HCT116 (cell line): ENCODE measurements at regions not wholly inside any gene's neighbourhood (a gene's known extent, or its start where the extent isn't known, plus 50 kb on each side); places are given as distances from the start of the nearest gene placed in this dataset.

Experiments used
- ATAC-seq: fragments of 200-7000 bp; cut with Tn5 transposase; 2 replicates; pipeline ENCODE4 v1.9.1; 2020; ENCODE audit warnings: mild to moderate bottlenecking, moderate library complexity
- BruUV-seq: library from RNA; stranded (reverse); fragments of 400-500 nt; replicated peaks from 2 replicates; lab custom pipeline; 2021; lab: Mats Ljungman, UMichigan
- CTCF ChIA-PET: fragments of 300-600 bp; sonication (Branson Sonifier 250); formaldehyde crosslinking; loops from one replicate; lab custom pipeline; 2021; ENCODE audit warnings: antibody characterized with exemption; lab: Charles Lee
- POLR2A ChIA-PET: fragments of 300-600, 350-600 bp; sonication (Branson Sonifier 250); formaldehyde crosslinking; loops from one replicate; lab custom pipeline; 2021; ENCODE audit warnings: antibody characterized with exemption; lab: Charles Lee
- RAD21 ChIA-PET, 2 experiments: fragments of 300-600 bp; sonication (Branson Sonifier 250); formaldehyde crosslinking; loops; one replicate each; lab custom pipeline; 2023; ENCODE audit warnings: low total read pairs in 2 of 2; ENCODE audit not compliant: uncharacterized antibody in 2 of 2, unreplicated experiment in 2 of 2, low non-redundant PET in 1 of 2; lab: Charles Lee
- DNase-seq: peaks from one replicate; pipeline ENCODE4 v3.0.0-alpha.2; 2010; ENCODE audit warnings: low read depth, low spot score
- H2AFZ ChIP-seq: fragments of 200-600 bp; shearing (Covaris generic), sonication (generic); 2 replicates; pipeline ENCODE4 v1.6.1; 2017; ENCODE audit warnings: low read depth, mixed run types, mixed read lengths, antibody characterized with exemption, low read length; ENCODE audit not compliant: poor library complexity, severe bottlenecking
- H3K27ac ChIP-seq: 2 replicates; pipeline ENCODE4 v1.5.1; 2012; ENCODE audit warnings: low read depth, low read length
- H3K27me3 ChIP-seq: fragments of 200-600 bp; sonication (generic); 2 replicates; pipeline ENCODE4 v1.6.1; 2016; ENCODE audit warnings: mixed run types, low read length, mixed read lengths; ENCODE audit not compliant: insufficient read depth
- H3K36me3 ChIP-seq, 2 experiments: fragments of 200-500 bp in 1 of 2; fragments of 200-600 bp in 1 of 2; sonication (Bioruptor generic) in 1 of 2; sonication (generic) in 1 of 2; 2 replicates each; pipeline versions ENCODE4 v1.5.1 to v1.6.1; 2014 to 2016; ENCODE audit warnings: low read length in 2 of 2, inconsistent platforms in 1 of 2, mixed read lengths in 1 of 2, mixed run types in 1 of 2; ENCODE audit not compliant: insufficient read depth in 2 of 2, control insufficient read depth in 1 of 2
- H3K4me1 ChIP-seq, 2 experiments: fragments of 200-600 bp in 1 of 2; sonication (generic) in 1 of 2; 2 replicates each; pipeline versions ENCODE4 v1.5.1 to v1.6.1; 2012 to 2017; ENCODE audit warnings: low read length in 2 of 2, inconsistent platforms in 1 of 2, mild to moderate bottlenecking in 1 of 2, mixed read lengths in 1 of 2, mixed run types in 1 of 2, moderate library complexity in 1 of 2; ENCODE audit not compliant: insufficient read depth in 2 of 2, control insufficient read depth in 1 of 2
- H3K4me2 ChIP-seq: fragments of 200-600 bp; sonication (generic); 2 replicates; pipeline ENCODE4 v1.6.1; 2017; ENCODE audit warnings: mixed run types, low read length, mixed read lengths
- H3K4me3 ChIP-seq, 2 experiments: fragments of 200-600 bp in 1 of 2; sonication (generic) in 1 of 2; replicated peaks in 1 of 2; 2 replicates each; pipeline ENCODE4 v1.5.1; 2011 to 2016; ENCODE audit warnings: low read length in 2 of 2, control low read depth in 1 of 2, low read depth in 1 of 2, mild to moderate bottlenecking in 1 of 2, mixed read lengths in 1 of 2, mixed run types in 1 of 2
- H3K79me2 ChIP-seq: fragments of 200-600 bp; sonication (generic); 2 replicates; pipeline ENCODE4 v1.6.1; 2017; ENCODE audit warnings: mild to moderate bottlenecking, mixed run types, low read length, moderate library complexity, mixed read lengths; ENCODE audit not compliant: insufficient read depth
- H3K9ac ChIP-seq: fragments of 200-600 bp; sonication (generic); 2 replicates; pipeline ENCODE4 v1.6.1; 2016; ENCODE audit warnings: low read length, mixed read lengths
- H3K9me2 ChIP-seq: fragments of 200-600 bp; sonication (generic), shearing (Covaris generic); 2 replicates; pipeline ENCODE4 v1.6.1; 2017; ENCODE audit warnings: mixed run types, mild to moderate bottlenecking, moderate library complexity; ENCODE audit not compliant: insufficient read depth
- H3K9me3 ChIP-seq, 2 experiments: fragments of 200-500 bp in 1 of 2; fragments of 200-600 bp in 1 of 2; sonication (Bioruptor generic) in 1 of 2; sonication (generic) in 1 of 2; 2 replicates each; pipeline ENCODE4 v1.6.1; 2014 to 2017; ENCODE audit warnings: low read length in 2 of 2, mixed read lengths in 2 of 2, inconsistent platforms in 1 of 2, low read depth in 1 of 2, mild to moderate bottlenecking in 1 of 2, mixed run types in 1 of 2, moderate library complexity in 1 of 2; ENCODE audit not compliant: control insufficient read depth in 1 of 2, insufficient read depth in 1 of 2
- H4K20me1 ChIP-seq: fragments of 200-600 bp; sonication (generic), shearing (Covaris generic); 2 replicates; pipeline ENCODE4 v1.6.1; 2017; ENCODE audit warnings: mixed run types, mild to moderate bottlenecking, moderate library complexity; ENCODE audit not compliant: insufficient read depth
- CBX3 ChIP-seq: IDR thresholded peaks from 2 replicates; pipeline ENCODE4 v1.6.1; 2012; ENCODE audit warnings: low read depth
- CTCF ChIP-seq, 3 experiments: fragments of 200-600 bp in 1 of 3; sonication (generic) in 1 of 3; IDR thresholded peaks in 2 of 3; conservative IDR thresholded peaks in 1 of 3; 2 replicates each; pipeline ENCODE4 v1.5.1; 2012 to 2017; ENCODE audit warnings: low read depth in 2 of 3, low read length in 2 of 3, antibody characterized with exemption in 1 of 3, borderline replicate concordance in 1 of 3, control low read depth in 1 of 3, mild to moderate bottlenecking in 1 of 3, mixed read lengths in 1 of 3, mixed run types in 1 of 3, moderate library complexity in 1 of 3; ENCODE audit not compliant: insufficient read depth in 1 of 3
- ELF1 ChIP-seq: IDR thresholded peaks from 2 replicates; pipeline ENCODE4 v1.6.1; 2012; ENCODE audit warnings: low read depth, borderline replicate concordance
- FOSL1 ChIP-seq: IDR thresholded peaks from 2 replicates; pipeline ENCODE4 v1.6.1; 2012; ENCODE audit warnings: low read depth
- MAX ChIP-seq: IDR thresholded peaks from 2 replicates; pipeline ENCODE4 v1.6.1; 2012
- POLR2A ChIP-seq: IDR thresholded peaks from 2 replicates; pipeline ENCODE4 v1.7.0; 2011; ENCODE audit warnings: borderline replicate concordance; ENCODE audit not compliant: insufficient read depth, insufficient read length; ENCODE audit errors: extremely low read depth
- POLR2AphosphoS5 ChIP-seq: IDR thresholded peaks from 2 replicates; pipeline ENCODE4 v1.6.1; 2011; ENCODE audit warnings: mild to moderate bottlenecking, low read depth, low read length, moderate library complexity
- SRF ChIP-seq: IDR thresholded peaks from 2 replicates; pipeline ENCODE4 v1.6.1; 2012; ENCODE audit warnings: low read depth
- ZFX ChIP-seq: fragments of 450-650 bp; IDR thresholded peaks from 2 replicates; pipeline ENCODE4 v1.6.1; 2017
- intact Hi-C: fragments of 100-400 bp; cut with micrococcal nuclease; formaldehyde crosslinking; loops from 2 replicates; pipeline ENCODE4 v1.10.0; 2022

GRCh38 chr3:126267976-126268615 lies 87.7 kb upstream of the ALDH1L1 start:
- H3K4me2 ChIP-seq, result peak overlapping the region; percentile 95
- BruUV-seq, result no TSS peak
- H3K4me3 ChIP-seq, result peak overlapping the region; percentile 44 to 63; a peak in 3 of 4 replicates
- CTCF ChIA-PET, result no interaction called here
- H3K27me3 ChIP-seq, result no peaks in the 10 kb centered on the region
- H3K27ac ChIP-seq, result no peak overlapping the region
- no peaks in the 10 kb centered on the region for H3K9me3 ChIP-seq
- ATAC-seq (no peak), DNase-seq (no peak)
- peaks cover 7 to 33% of the 10 kb centered on the region in 2 experiments for H3K4me1 ChIP-seq
- intact Hi-C loops, result loop anchor here (2.0 kb wide), 1 partner anchor 89 kb away; the partner anchor contains the start of gene KLF15
- H3K36me3 ChIP-seq, result no peaks in the 10 kb centered on the region
- POLR2A ChIA-PET, result interaction anchor here (1.1 kb wide), 1 partner anchor 13 kb away, joined by 3 read pairs; no protein-coding TSS in a partner anchor
- no peaks in the 10 kb centered on the region for H4K20me1 ChIP-seq
- no peaks in the 10 kb centered on the region for H3K9me2 ChIP-seq
- RAD21 ChIA-PET, result no interaction called here
- H3K79me2 ChIP-seq, result no peaks in the 10 kb centered on the region
- no peak for TF ChIP-seq ELF1
- peak overlapping the region; percentile 81 for H2AFZ ChIP-seq
- peak overlapping the region; percentile 71; the same call in 1 of the 2 replicates for H3K9ac ChIP-seq

- H3K4me2 ChIP-seq, result peak overlapping the region; percentile 95
- H3K4me1 ChIP-seq, result peaks cover 7 to 33% of the 10 kb centered on the region in 2 experiments
- H2AFZ ChIP-seq, result peak overlapping the region; percentile 81
- ATAC-seq (peak; percentile 87), DNase-seq (peak; percentile 35)
- no TSS peak for BruUV-seq
- no peaks in the 10 kb centered on the region for H4K20me1 ChIP-seq
- POLR2A ChIA-PET, result interaction anchor here (0.8 to 1.1 kb wide), 2 partner anchors 14 to 208 kb away, joined by 3 read pairs; partner anchors contain the start of gene ZXDC
- H3K4me3 ChIP-seq, result peak overlapping the region; percentile 44 to 63
- no peaks in the 10 kb centered on the region for H3K36me3 ChIP-seq
- no peak for TF ChIP-seq FOSL1
- TF ChIP-seq CBX3, result 0 out of 2 replicates have a peak, but pooled peaks have one; percentile 33
- no peak for TF ChIP-seq POLR2AphosphoS5
- no peak for TF ChIP-seq SRF
- TF ChIP-seq MAX, result peak; percentile 58
- TF ChIP-seq POLR2A, result peak; percentile 19
- TF ChIP-seq ZFX, result 0 out of 2 replicates have a peak, but pooled peaks have one; percentile 19
- peak in 1 of 3 experiments; percentile 23; a peak in 1 of 6 replicates for TF ChIP-seq CTCF (IDR thresholded peaks at IDR 0.05 in 2 of 3, conservative IDR thresholded peaks at IDR 0.05 in 1 of 3; ENCODE audit: borderline replicate concordance in 1 of 3, insufficient read depth in 1 of 3, low read depth in 2 of 3, low read length in 2 of 3)
- TF ChIP-seq ELF1, result no peak
- TF ChIP-seq, all 23 proteins: peak for 5
- Histone ChIP-seq H3K9me3 (no peaks in the 10 kb centered on the region), H3K27me3 (no peaks in the 10 kb centered on the region), H3K79me2 (no peaks in the 10 kb centered on the region), H3K9ac (peak overlapping the region; percentile 71), H3K27ac (peak overlapping the region; percentile 63), H3K9me2 (no peaks in the 10 kb centered on the region)
- RAD21 ChIA-PET, result interaction anchor here in 1 of 2 experiments (0.6 kb wide), 1 partner anchor 80 kb away, joined by 3 read pairs; no protein-coding TSS in a partner anchor
- intact Hi-C loops, result loop anchor here (2.0 kb wide), 1 partner anchor 89 kb away; the partner anchor contains the start of gene KLF15
- CTCF ChIA-PET, result no interaction called here
These were observed 87.0 kb upstream of the ALDH1L1 start for GRCh38 chr3:126267169-126267975.
